GM11168 (cell line): ENCODE measurements at regions not wholly inside any gene's neighbourhood (a gene's known extent, or its start where the extent isn't known, plus 50 kb on each side); places are given as distances from the start of the nearest gene placed in this dataset.

ENCODE experiments used
- in situ Hi-C: fragments of 300-500 bp; cut with MboI; formaldehyde crosslinking; loops from one replicate; pipeline ENCODE4 v1.12.0; 2022; ENCODE audit warnings: low sequenced_read_pairs; ENCODE audit not compliant: unreplicated experiment

GRCh38 chr13:53605326-53605725 is 576.7 kb downstream of the OLFM4 start:
- in situ Hi-C loops = no loop called here

- in situ Hi-C loops = no loop called here
Observed at GRCh38 chr13:53612200-53612599, 583.6 kb downstream of the OLFM4 start.

- in situ Hi-C loops = no loop called here
Observed at GRCh38 chr13:53622456-53622855, 593.8 kb downstream of the OLFM4 start.

GRCh38 chr13:53623146-53623545 is 594.5 kb downstream of the OLFM4 start:
- in situ Hi-C loops = no loop called here

GRCh38 chr13:53631511-53631910 is 602.9 kb downstream of the OLFM4 start:
- in situ Hi-C loops = loop anchor here (25.0 kb wide), 1 partner anchor 394 kb away; no protein-coding TSS in a partner anchor

GRCh38 chr13:53638040-53638439 is 609.4 kb downstream of the OLFM4 start:
- in situ Hi-C loops = loop anchor here (25.0 kb wide), 1 partner anchor 401 kb away; no protein-coding TSS in a partner anchor

GRCh38 chr13:53642306-53642705 is 613.7 kb downstream of the OLFM4 start:
- in situ Hi-C loops = loop anchor here (25.0 kb wide), 1 partner anchor 405 kb away; no protein-coding TSS in a partner anchor

- in situ Hi-C loops = loop anchor here (25.0 kb wide), 1 partner anchor 411 kb away; no protein-coding TSS in a partner anchor
Observed at GRCh38 chr13:53648673-53649072, 620.1 kb downstream of the OLFM4 start.

GRCh38 chr13:53672005-53672404 is 643.4 kb downstream of the OLFM4 start:
- in situ Hi-C loops = no loop called here

GRCh38 chr13:53683146-53683545 is 654.5 kb downstream of the OLFM4 start:
- in situ Hi-C loops = no loop called here

GRCh38 chr13:53683608-53684007 is 655.0 kb downstream of the OLFM4 start:
- in situ Hi-C loops = no loop called here

GRCh38 chr13:53691417-53691816 is 662.8 kb downstream of the OLFM4 start:
- in situ Hi-C loops = no loop called here

- in situ Hi-C loops = no loop called here
Observed at GRCh38 chr13:53694814-53695532, 666.4 kb downstream of the OLFM4 start.

GRCh38 chr13:53703371-53704080 is 674.9 kb downstream of the OLFM4 start:
- in situ Hi-C loops = no loop called here

GRCh38 chr13:53719281-53719680 is 690.7 kb downstream of the OLFM4 start:
- in situ Hi-C loops = no loop called here

- in situ Hi-C loops = no loop called here
Observed at GRCh38 chr13:53732664-53733063, 704.1 kb downstream of the OLFM4 start.

- in situ Hi-C loops = no loop called here
Observed at GRCh38 chr13:53743906-53744305, 715.3 kb downstream of the OLFM4 start.

GRCh38 chr13:53747825-53748224 is 719.2 kb downstream of the OLFM4 start:
- in situ Hi-C loops = no loop called here

GRCh38 chr13:53749306-53749705 is 720.7 kb downstream of the OLFM4 start:
- in situ Hi-C loops = no loop called here

- in situ Hi-C loops = loop anchor here (25.0 kb wide), 1 partner anchor 497 kb away; no protein-coding TSS in a partner anchor
Observed at GRCh38 chr13:53759016-53759415, 730.4 kb downstream of the OLFM4 start.

- in situ Hi-C loops = no loop called here
Observed at GRCh38 chr13:53775807-53776206, 747.2 kb downstream of the OLFM4 start.
